ENCODE measurements at regions not wholly inside any gene's neighbourhood (a gene's known extent, or its start where the extent isn't known, plus 50 kb on each side); places are given as distances from the start of the nearest gene placed in this dataset.
A peak's percentile ranks its signal among the peaks of the same experiment; 100 is the strongest.

GRCh38 chr14:34331728-34332623, 130.1 kb downstream of the SPTSSA start (continued):
- no peak for TF ChIP-seq ZBTB10 (CRISPR knock-in tag; IDR thresholded peaks at IDR 0.05; ENCODE audit: borderline replicate concordance)
- TF ChIP-seq KAT8 (CRISPR knock-in tag; IDR thresholded peaks at IDR 0.05): peak; percentile 65; the same call in 1 of the 2 replicates
- TF ChIP-seq MTF1 (CRISPR knock-in tag; IDR thresholded peaks at IDR 0.05): no peak; the same call in 1 of the 2 replicates
- TF ChIP-seq GTF3A (CRISPR knock-in tag; conservative IDR thresholded peaks at IDR 0.05): no peak
- no peak; the same call in 1 of the 2 replicates for TF ChIP-seq ZFP37 (CRISPR knock-in tag; IDR thresholded peaks at IDR 0.05; ENCODE audit: borderline replicate concordance)
- peak; percentile 99 for TF ChIP-seq TFAP4 (IDR thresholded peaks at IDR 0.05; ENCODE audit: borderline replicate concordance, low read depth)
- peak; percentile 27; the same call in 1 of the 2 replicates for TF ChIP-seq ZZZ3 (CRISPR knock-in tag; IDR thresholded peaks at IDR 0.05; ENCODE audit: borderline replicate concordance)
- TF ChIP-seq ZNF468 (CRISPR knock-in tag; IDR thresholded peaks at IDR 0.05): no peak
- TF ChIP-seq ZNF558 (CRISPR knock-in tag; IDR thresholded peaks at IDR 0.05; ENCODE audit: borderline replicate concordance): no peak
- peak; percentile 93; the same call in 1 of the 2 replicates for TF ChIP-seq ZFP41 (CRISPR knock-in tag; IDR thresholded peaks at IDR 0.05; ENCODE audit: borderline replicate concordance)
- peak; percentile 60; the same call in 1 of the 2 replicates for TF ChIP-seq TFE3 (CRISPR knock-in tag; IDR thresholded peaks at IDR 0.05)
- TF ChIP-seq ZMAT3 (CRISPR knock-in tag; conservative IDR thresholded peaks at IDR 0.05): peak; percentile 42; the same call in 1 of the 2 replicates
- no peak; the same call in 1 of the 2 replicates for TF ChIP-seq ADNP (CRISPR knock-in tag; IDR thresholded peaks at IDR 0.05)
- TF ChIP-seq HOXA5 (CRISPR knock-in tag; IDR thresholded peaks at IDR 0.05): no peak; the same call in 1 of the 2 replicates
- TF ChIP-seq PLRG1 (conservative IDR thresholded peaks at IDR 0.05): no peak
- peak; percentile 59 for TF ChIP-seq ZBTB49 (CRISPR knock-in tag; IDR thresholded peaks at IDR 0.05; ENCODE audit: borderline replicate concordance)
- peak; percentile 61; the same call in 1 of the 2 replicates for TF ChIP-seq RARG (CRISPR knock-in tag; IDR thresholded peaks at IDR 0.05; ENCODE audit: low read depth)
- TF ChIP-seq ZNF776 (CRISPR knock-in tag; IDR thresholded peaks at IDR 0.05): no peak
- TF ChIP-seq ZBTB25 (CRISPR knock-in tag; IDR thresholded peaks at IDR 0.05): peak; percentile 59; the same call in 1 of the 2 replicates
- TF ChIP-seq ZNF136 (CRISPR knock-in tag; IDR thresholded peaks at IDR 0.05; ENCODE audit: low read depth): 0 out of 2 replicates have a peak, but pooled peaks have one; percentile 61

All from HepG2 (cell line).